OCI-LY1 (cell line): ENCODE measurements at regions not wholly inside any gene's neighbourhood (a gene's known extent, or its start where the extent isn't known, plus 50 kb on each side); places are given as distances from the start of the nearest gene placed in this dataset.

Experiments
- EZH2 ChIP-seq: fragments of 200-600 bp; sonication (generic), shearing (Covaris generic); IDR thresholded peaks from 2 replicates; pipeline ENCODE4 v1.8.0; 2017; ENCODE audit warnings: borderline replicate concordance, mixed run types, mild to moderate bottlenecking, antibody characterized with exemption, low read length, moderate library complexity, mixed read lengths
- TF ChIP-seq, protein P1 (sequence below): fragments of 200-600 bp; sonication (generic), shearing (Covaris generic); IDR thresholded peaks from 2 replicates; pipeline ENCODE4 v1.5.1; 2017; ENCODE audit warnings: mild to moderate bottlenecking, antibody characterized with exemption, low read length, moderate library complexity, mixed read lengths

DNA sequence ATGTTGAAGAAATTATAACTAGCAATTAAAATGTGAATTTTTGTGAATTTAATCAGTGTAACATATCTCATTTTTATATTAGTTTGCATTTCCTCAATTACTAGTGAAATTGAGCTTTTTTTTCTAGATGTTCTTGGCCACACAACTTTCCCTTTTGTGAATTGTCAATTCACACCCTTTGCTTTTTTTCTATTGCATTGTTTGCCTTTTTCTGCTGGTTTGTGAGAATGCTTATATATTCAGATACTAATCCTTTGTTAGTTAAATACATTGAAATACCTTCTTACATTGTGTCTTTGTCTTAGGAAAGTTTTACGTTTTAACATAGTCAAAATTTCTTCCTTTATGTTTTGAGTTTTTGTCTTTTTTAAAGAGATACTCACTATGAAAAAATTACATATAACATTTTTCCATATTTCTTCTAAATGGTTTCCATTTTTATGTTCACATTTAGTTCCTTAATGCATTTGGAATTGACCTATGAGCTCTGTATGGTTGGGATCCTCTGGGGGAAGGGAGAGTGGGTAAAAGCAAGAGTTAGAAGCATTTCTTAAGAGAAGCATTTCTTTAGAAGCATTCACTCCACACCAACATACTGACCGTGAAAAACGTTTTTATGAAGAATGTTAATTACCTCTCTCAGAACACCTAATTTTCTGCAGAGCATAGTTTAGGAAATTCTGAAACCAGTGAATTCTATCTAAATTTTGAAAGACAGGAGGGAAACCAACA lies 126.0 kb downstream of the CAPZA3 start:
- TF ChIP-seq, protein P1, sequence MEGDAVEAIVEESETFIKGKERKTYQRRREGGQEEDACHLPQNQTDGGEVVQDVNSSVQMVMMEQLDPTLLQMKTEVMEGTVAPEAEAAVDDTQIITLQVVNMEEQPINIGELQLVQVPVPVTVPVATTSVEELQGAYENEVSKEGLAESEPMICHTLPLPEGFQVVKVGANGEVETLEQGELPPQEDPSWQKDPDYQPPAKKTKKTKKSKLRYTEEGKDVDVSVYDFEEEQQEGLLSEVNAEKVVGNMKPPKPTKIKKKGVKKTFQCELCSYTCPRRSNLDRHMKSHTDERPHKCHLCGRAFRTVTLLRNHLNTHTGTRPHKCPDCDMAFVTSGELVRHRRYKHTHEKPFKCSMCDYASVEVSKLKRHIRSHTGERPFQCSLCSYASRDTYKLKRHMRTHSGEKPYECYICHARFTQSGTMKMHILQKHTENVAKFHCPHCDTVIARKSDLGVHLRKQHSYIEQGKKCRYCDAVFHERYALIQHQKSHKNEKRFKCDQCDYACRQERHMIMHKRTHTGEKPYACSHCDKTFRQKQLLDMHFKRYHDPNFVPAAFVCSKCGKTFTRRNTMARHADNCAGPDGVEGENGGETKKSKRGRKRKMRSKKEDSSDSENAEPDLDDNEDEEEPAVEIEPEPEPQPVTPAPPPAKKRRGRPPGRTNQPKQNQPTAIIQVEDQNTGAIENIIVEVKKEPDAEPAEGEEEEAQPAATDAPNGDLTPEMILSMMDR = no peak
- no peak for TF ChIP-seq EZH2
